GM10266 (cell line): ENCODE measurements at regions not wholly inside any gene's neighbourhood (a gene's known extent, or its start where the extent isn't known, plus 50 kb on each side); places are given as distances from the start of the nearest gene placed in this dataset.

Source experiments
- DNase-seq: peaks from one replicate; pipeline ENCODE4 v3.0.0; 2012; ENCODE audit errors: extremely low spot score
- TF ChIP-seq, protein P1 (sequence below): IDR thresholded peaks from 2 replicates; pipeline ENCODE4 v1.5.1; 2012; ENCODE audit warnings: mild to moderate bottlenecking, low read depth; ENCODE audit not compliant: control insufficient read depth, insufficient read depth; ENCODE audit errors: missing control alignments

DNA sequence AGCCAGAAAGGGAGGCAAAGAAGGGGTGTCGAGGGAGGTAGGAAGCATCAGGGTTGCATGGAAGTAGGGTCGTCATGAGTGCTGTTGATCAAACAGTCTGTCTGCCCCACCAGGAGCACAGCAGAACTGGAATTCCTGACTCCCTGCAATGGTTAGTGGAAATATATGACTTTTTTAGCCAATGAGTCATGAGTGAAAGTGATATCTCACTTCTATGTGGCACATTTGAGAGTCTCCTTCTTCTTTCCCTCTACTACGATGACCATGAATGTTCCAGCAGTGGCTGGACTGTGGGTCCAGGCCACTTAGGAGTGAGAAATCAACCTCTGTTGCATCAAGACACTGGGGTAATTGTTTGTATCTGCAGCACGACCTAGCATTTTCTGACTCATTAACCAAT lies 199.5 kb downstream of the TTC32 start:
- TF ChIP-seq, protein P1, sequence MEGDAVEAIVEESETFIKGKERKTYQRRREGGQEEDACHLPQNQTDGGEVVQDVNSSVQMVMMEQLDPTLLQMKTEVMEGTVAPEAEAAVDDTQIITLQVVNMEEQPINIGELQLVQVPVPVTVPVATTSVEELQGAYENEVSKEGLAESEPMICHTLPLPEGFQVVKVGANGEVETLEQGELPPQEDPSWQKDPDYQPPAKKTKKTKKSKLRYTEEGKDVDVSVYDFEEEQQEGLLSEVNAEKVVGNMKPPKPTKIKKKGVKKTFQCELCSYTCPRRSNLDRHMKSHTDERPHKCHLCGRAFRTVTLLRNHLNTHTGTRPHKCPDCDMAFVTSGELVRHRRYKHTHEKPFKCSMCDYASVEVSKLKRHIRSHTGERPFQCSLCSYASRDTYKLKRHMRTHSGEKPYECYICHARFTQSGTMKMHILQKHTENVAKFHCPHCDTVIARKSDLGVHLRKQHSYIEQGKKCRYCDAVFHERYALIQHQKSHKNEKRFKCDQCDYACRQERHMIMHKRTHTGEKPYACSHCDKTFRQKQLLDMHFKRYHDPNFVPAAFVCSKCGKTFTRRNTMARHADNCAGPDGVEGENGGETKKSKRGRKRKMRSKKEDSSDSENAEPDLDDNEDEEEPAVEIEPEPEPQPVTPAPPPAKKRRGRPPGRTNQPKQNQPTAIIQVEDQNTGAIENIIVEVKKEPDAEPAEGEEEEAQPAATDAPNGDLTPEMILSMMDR, result no peak
- no peak for DNase-seq

DNA sequence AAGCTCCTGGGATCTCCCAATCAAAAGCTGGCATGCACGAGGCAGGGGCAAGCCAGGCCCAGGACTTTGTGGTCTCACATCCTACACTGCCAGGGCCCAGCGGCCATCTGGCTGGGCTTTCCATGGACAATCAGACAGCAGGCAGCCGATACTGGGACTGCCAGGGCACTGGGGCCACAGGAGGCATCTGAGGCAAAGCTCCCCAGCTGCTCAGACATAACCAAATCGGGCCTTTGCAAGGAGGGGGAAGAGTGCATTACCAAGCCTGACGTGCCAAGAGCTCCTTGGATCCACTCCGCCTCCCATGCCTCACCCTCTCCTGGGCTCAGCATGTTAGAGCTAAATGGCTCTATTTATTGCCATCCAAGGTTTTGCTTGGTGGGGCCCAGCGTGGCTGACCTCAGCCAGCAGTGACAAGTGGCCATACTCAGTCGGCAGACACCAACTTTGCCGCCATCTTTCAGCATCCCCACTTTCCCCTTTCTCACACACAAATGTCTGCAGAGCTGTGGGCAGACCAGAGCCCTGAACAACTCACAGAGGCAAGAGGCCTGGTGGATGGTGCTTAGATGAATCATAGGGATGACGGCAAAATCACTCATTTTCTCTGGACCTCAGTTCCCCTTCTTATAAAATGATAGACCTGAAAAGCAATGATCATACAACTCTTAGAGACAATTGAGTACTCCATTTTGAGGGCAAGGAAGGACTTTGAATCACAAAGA lies 200.8 kb downstream of the TTC32 start:
- DNase-seq, result no peak

DNA sequence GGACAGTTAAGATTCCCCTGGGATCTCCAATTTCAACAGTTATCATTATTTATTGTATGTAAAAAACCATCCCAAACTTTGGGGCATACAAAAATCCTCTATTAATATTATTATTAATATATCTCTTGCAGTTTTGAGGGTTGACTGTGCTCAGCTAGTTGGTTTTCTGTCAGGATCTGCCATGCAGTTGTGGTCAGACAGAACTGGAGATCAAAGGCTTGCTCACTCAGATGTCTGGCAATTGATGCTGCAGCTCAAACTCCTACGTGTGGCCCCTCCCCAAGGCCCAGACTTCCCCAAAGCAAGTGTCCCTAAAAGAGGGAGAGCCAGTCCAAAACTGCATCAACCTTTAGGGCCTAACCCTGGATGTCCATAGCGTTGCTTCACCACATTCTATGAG lies 204.7 kb downstream of the TTC32 start:
- DNase-seq, result no peak
- TF ChIP-seq, protein P1, result no peak

More for the DNA sequence above, 200.8 kb downstream of the TTC32 start:
- TF ChIP-seq, protein P1, result no peak

DNA sequence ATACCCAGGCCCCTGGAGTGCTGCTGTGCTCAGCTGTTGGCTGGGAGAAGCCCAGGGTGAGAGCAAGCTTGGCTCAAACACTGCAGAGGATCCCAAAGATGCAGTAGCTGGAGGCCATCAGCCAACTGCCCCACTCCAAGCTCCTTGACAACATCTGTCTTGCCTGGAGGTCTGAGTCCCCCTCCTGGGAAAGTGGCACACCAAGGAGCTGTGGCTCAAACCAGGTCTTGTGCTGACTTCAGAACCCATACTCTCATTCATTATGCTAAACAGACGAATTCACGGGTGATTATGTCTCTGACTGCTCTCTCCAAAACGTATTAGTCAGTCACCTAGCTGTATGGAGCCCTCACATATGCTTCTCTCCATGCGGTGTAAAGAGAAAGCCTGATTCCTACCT lies 206.1 kb downstream of the TTC32 start:
- no peak for DNase-seq
- TF ChIP-seq, protein P1, result no peak

DNA sequence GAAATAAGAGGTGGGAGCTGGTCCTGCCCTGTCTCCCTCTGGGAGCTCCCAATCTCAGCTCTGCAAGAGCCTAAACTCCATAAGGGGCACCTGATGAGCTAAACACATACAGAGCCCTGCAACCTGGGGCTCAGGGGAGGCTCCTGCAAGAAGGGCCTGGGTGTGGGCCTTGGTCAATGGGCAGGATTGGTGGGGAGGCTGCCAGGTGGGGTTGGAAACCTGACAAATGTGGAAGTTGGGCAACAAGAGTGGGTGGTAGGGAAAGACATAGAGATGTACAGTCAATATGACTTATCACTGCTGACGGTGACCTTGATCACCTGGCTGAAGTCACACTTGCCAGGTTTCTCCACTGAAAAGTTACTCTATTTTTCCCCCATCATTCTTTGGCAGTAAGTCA lies 209.9 kb downstream of the TTC32 start:
- TF ChIP-seq, protein P1, result no peak
- DNase-seq, result no peak

DNA sequence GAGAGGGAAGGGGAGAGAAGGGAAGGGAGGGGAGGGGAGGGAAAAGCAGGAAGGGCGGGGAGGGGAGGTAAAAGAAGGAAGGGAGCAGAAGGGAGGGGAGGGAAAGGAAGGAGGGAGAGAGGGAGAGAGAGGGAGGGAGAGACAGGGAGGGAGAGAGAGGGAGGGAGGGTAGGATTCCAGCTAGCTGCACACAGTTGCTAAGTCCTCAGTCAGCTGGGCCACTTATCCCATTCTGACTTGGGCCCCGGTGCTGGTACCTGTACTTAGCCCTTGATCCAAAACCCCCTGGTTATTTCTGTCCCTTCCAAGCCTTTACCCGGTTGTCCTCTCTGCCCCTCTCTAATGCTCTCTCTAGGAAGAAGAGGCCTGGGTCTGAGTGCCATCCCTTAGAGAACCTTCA lies 211.4 kb downstream of the TTC32 start:
- TF ChIP-seq, protein P1, result no peak
- DNase-seq, result no peak

DNA sequence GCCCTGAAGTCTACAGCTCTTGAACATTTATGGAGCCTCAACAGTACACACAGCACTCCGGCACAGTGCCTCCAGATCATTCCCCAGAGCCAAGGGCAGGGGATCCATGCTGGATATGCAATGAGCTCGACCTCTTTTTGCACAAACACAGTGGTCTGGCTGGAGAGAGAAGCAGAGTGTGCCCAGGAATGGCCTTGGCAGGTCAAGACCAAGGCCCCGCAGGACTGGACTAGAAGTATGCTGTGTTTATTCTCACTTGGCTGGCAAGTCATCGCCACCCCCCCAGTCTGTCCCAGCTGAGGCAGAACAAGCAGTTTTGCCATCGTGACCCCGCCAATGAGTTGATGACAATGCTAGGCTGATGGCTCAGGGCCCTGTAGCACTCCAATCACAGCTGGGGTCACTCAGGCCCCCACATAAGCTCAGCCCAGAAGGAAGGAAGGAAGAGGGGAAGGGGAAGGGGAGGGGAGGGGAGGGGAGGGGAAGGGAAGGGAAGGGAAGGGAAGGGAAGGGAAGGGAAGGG lies 212.1 kb downstream of the TTC32 start:
- TF ChIP-seq, protein P1, result no peak
- DNase-seq, result no peak
